Mesothelial cell of epicardium (in vitro differentiated cells): ENCODE measurements at regions not wholly inside any gene's neighbourhood (a gene's known extent, or its start where the extent isn't known, plus 50 kb on each side); places are given as distances from the start of the nearest gene placed in this dataset.

Experiments
- DNase-seq, 2 experiments: peaks; one replicate each; pipeline ENCODE4 v3.0.0; 2021; ENCODE audit warnings: low spot score in 2 of 2; ENCODE audit not compliant: unreplicated experiment in 2 of 2
- H3K27ac Mint-ChIP-seq: 2 replicates; pipeline ENCODE4 v1.8.0; 2021; ENCODE audit warnings: mixed read lengths
- H3K27me3 Mint-ChIP-seq: 2 replicates; pipeline ENCODE4 v1.8.0; 2021; ENCODE audit warnings: low read depth, mixed read lengths
- H3K36me3 Mint-ChIP-seq: 2 replicates; pipeline ENCODE4 v1.8.0; 2021; ENCODE audit warnings: mixed read lengths
- H3K4me1 Mint-ChIP-seq: 2 replicates; pipeline ENCODE4 v1.8.0; 2021; ENCODE audit warnings: mixed read lengths
- H3K4me3 Mint-ChIP-seq: 2 replicates; pipeline ENCODE4 v1.8.0; 2021; ENCODE audit warnings: mild to moderate bottlenecking, moderate library complexity, mixed read lengths
- H3K9me3 Mint-ChIP-seq: 2 replicates; pipeline ENCODE4 v1.8.0; 2021; ENCODE audit warnings: mixed read lengths
- CTCF ChIP-seq: fragments of 200-600 bp; sonication (generic); IDR thresholded peaks from one replicate; pipeline ENCODE4 v1.5.0; 2021; ENCODE audit warnings: antibody characterized with exemption; ENCODE audit not compliant: unreplicated experiment

- no peak for DNase-seq
- Mint-ChIP-seq H3K27ac (no peak overlapping the region), H3K9me3 (no peaks in the 10 kb centered on the region), H3K36me3 (no peaks in the 10 kb centered on the region), H3K4me1 (peaks cover 16% of the 10 kb centered on the region), H3K4me3 (no peak overlapping the region), H3K27me3 (peaks cover 5% of the 10 kb centered on the region)
- no peak for TF ChIP-seq CTCF
Measured at GRCh38 chr2:9141091-9141667, 65.4 kb upstream of the ASAP2 start.

- Mint-ChIP-seq H3K27me3 (peaks cover 5% of the 10 kb centered on the region), H3K4me1 (peaks cover 16% of the 10 kb centered on the region), H3K27ac (no peak overlapping the region), H3K36me3 (no peaks in the 10 kb centered on the region), H3K9me3 (no peaks in the 10 kb centered on the region), H3K4me3 (no peak overlapping the region)
- DNase-seq = no peak
- TF ChIP-seq CTCF = no peak
Measured at GRCh38 chr2:9140645-9141044, 66.0 kb upstream of the ASAP2 start.

- Mint-ChIP-seq H3K9me3 (no peaks in the 10 kb centered on the region), H3K4me1 (peaks cover 15% of the 10 kb centered on the region), H3K4me3 (no peak overlapping the region), H3K36me3 (no peaks in the 10 kb centered on the region), H3K27me3 (peaks cover 3% of the 10 kb centered on the region), H3K27ac (peak overlapping the region; percentile 79)
- peak; percentile 79 for TF ChIP-seq CTCF
- peak; percentile 70 to 88 for DNase-seq
Measured at GRCh38 chr2:9139491-9140443, 66.8 kb upstream of the ASAP2 start.

GRCh38 chr2:9137379-9138150 lies 69.0 kb upstream of the ASAP2 start:
- H3K4me3 Mint-ChIP-seq = no peak overlapping the region
- DNase-seq = no peak
- peaks cover 19% of the 10 kb centered on the region for H3K9me3 Mint-ChIP-seq
- H3K4me1 Mint-ChIP-seq = peaks cover 8% of the 10 kb centered on the region
- H3K27ac Mint-ChIP-seq = no peak overlapping the region
- TF ChIP-seq CTCF = no peak
- H3K36me3 Mint-ChIP-seq = peaks cover 5% of the 10 kb centered on the region
- peaks cover 3% of the 10 kb centered on the region for H3K27me3 Mint-ChIP-seq

- Mint-ChIP-seq H3K27me3 (peaks cover 3% of the 10 kb centered on the region), H3K4me1 (peaks cover 6% of the 10 kb centered on the region), H3K9me3 (peaks cover 22% of the 10 kb centered on the region), H3K4me3 (no peak overlapping the region), H3K36me3 (peaks cover 5% of the 10 kb centered on the region), H3K27ac (no peak overlapping the region)
- DNase-seq = no peak
- TF ChIP-seq CTCF = no peak
Measured at GRCh38 chr2:9135822-9136558, 70.6 kb upstream of the ASAP2 start.
